ENCODE measurements at regions not wholly inside any gene's neighbourhood (a gene's known extent, or its start where the extent isn't known, plus 50 kb on each side); places are given as distances from the start of the nearest gene placed in this dataset.

- TF ChIP-seq BCLAF1 (IDR thresholded peaks at IDR 0.05; ENCODE audit: borderline replicate concordance in 1 of 2, control insufficient read depth in 1 of 2, low read depth in 2 of 2, low read length in 1 of 2) (peak in 1 of 2 experiments; percentile 86; a peak in 1 of 4 replicates), ARID1B (IDR thresholded peaks at IDR 0.05) (peak; percentile 99), SMC3 (conservative IDR thresholded peaks at IDR 0.05; ENCODE audit: insufficient read depth, low read depth, low read length) (no peak), HEY1 (CRISPR knock-in tag; IDR thresholded peaks at IDR 0.05; ENCODE audit: borderline replicate concordance) (0 out of 2 replicates have a peak, but pooled peaks have one; percentile 5), MGA (IDR thresholded peaks at IDR 0.05) (no peak), SMAD4 (CRISPR knock-in tag; conservative IDR thresholded peaks at IDR 0.05) (peak; percentile 95), LCOR (CRISPR knock-in tag; IDR thresholded peaks at IDR 0.05) (no peak), TCF7 (IDR thresholded peaks at IDR 0.05; ENCODE audit: borderline replicate concordance) (peak; percentile 89), ATF3 (IDR thresholded peaks at IDR 0.05) (peak; percentile 100), ATF3 (CRISPR knock-in tag; conservative IDR thresholded peaks at IDR 0.05) (peak; percentile 98), ZNF12 (CRISPR knock-in tag; IDR thresholded peaks at IDR 0.05) (no peak)
Observed at GRCh38 chr1:234975122-234975940, 153.3 kb downstream of the TOMM20 start (continued).

Data from K562 (cell line).